Duodenal mucosa (tissue), 2 donors: ENCODE measurements at regions not wholly inside any gene's neighbourhood (a gene's known extent, or its start where the extent isn't known, plus 50 kb on each side); places are given as distances from the start of the nearest gene placed in this dataset.

Source experiments
- H3K27ac ChIP-seq: one replicate; pipeline ENCODE4 v1.7.0; 2013; ENCODE audit warnings: low read depth, low read length
- H3K27me3 ChIP-seq, 2 donors: one replicate each; pipeline ENCODE4 v1.7.0; 2013; ENCODE audit warnings: low read length in 2 of 2, control low read depth in 1 of 2; ENCODE audit not compliant: insufficient read depth in 2 of 2, control insufficient read depth in 1 of 2
- H3K36me3 ChIP-seq, 2 donors: one replicate each; pipeline ENCODE4 v1.7.0; 2013; ENCODE audit warnings: low read length in 2 of 2, control low read depth in 1 of 2; ENCODE audit not compliant: insufficient read depth in 2 of 2, control insufficient read depth in 1 of 2
- H3K4me1 ChIP-seq, 2 donors: one replicate each; pipeline ENCODE4 v1.7.0; 2013; ENCODE audit warnings: low read length in 2 of 2, control low read depth in 1 of 2; ENCODE audit not compliant: insufficient read depth in 2 of 2, control insufficient read depth in 1 of 2
- H3K4me3 ChIP-seq, 2 donors: one replicate each; pipeline ENCODE4 v1.7.0; 2013; ENCODE audit warnings: low read length in 2 of 2, low read depth in 1 of 2
- H3K9ac ChIP-seq, 2 donors: one replicate each; pipeline ENCODE4 v1.7.0; 2013; ENCODE audit warnings: low read length in 2 of 2, low read depth in 1 of 2
- H3K9me3 ChIP-seq, 2 donors: one replicate each; pipeline ENCODE4 v1.7.0; 2013; ENCODE audit warnings: low read length in 2 of 2, control low read depth in 1 of 2; ENCODE audit not compliant: control insufficient read depth in 1 of 2

GRCh38 chr21:22225299-22225698, 1227.1 kb downstream of the NCAM2 start:
- no peaks in the 10 kb centered on the region for H3K4me1 ChIP-seq
- H3K4me3 ChIP-seq: no peak overlapping the region
- H3K9me3 ChIP-seq: no peaks in the 10 kb centered on the region

GRCh38 chr21:22231013-22231412, 1232.8 kb downstream of the NCAM2 start:
- Histone ChIP-seq H3K27me3 (no peaks in the 10 kb centered on the region), H3K9me3 (peaks cover 0 to 2% of the 10 kb centered on the region in 2 donors), H3K9ac (no peak overlapping the region), H3K4me3 (no peak overlapping the region), H3K36me3 (no peaks in the 10 kb centered on the region), H3K27ac (no peak overlapping the region), H3K4me1 (no peaks in the 10 kb centered on the region)

More at GRCh38 chr21:22225299-22225698, 1227.1 kb downstream of the NCAM2 start:
- Histone ChIP-seq H3K9ac (no peak overlapping the region), H3K27ac (no peak overlapping the region), H3K27me3 (no peaks in the 10 kb centered on the region), H3K36me3 (no peaks in the 10 kb centered on the region)

GRCh38 chr21:22235866-22236590, 1237.8 kb downstream of the NCAM2 start:
- Histone ChIP-seq H3K4me3 (no peak overlapping the region), H3K36me3 (no peaks in the 10 kb centered on the region), H3K9ac (no peak overlapping the region), H3K27me3 (no peaks in the 10 kb centered on the region), H3K4me1 (no peaks in the 10 kb centered on the region), H3K9me3 (peaks cover 0 to 4% of the 10 kb centered on the region in 2 donors), H3K27ac (no peak overlapping the region)

GRCh38 chr21:22244516-22244915, 1246.3 kb downstream of the NCAM2 start:
- H3K27me3 ChIP-seq: no peaks in the 10 kb centered on the region
- H3K9me3 ChIP-seq: no peaks in the 10 kb centered on the region
- no peaks in the 10 kb centered on the region for H3K4me1 ChIP-seq
- no peaks in the 10 kb centered on the region for H3K36me3 ChIP-seq
- no peak overlapping the region for H3K9ac ChIP-seq
- no peak overlapping the region for H3K27ac ChIP-seq
- no peak overlapping the region for H3K4me3 ChIP-seq

GRCh38 chr21:22250355-22250754, 1252.1 kb downstream of the NCAM2 start:
- no peaks in the 10 kb centered on the region for H3K27me3 ChIP-seq
- no peaks in the 10 kb centered on the region for H3K9me3 ChIP-seq
- no peak overlapping the region for H3K9ac ChIP-seq

GRCh38 chr21:22253761-22254160, 1255.6 kb downstream of the NCAM2 start:
- Histone ChIP-seq H3K4me3 (no peak overlapping the region), H3K27ac (no peak overlapping the region), H3K4me1 (no peaks in the 10 kb centered on the region), H3K9me3 (no peaks in the 10 kb centered on the region), H3K9ac (no peak overlapping the region), H3K36me3 (no peaks in the 10 kb centered on the region), H3K27me3 (no peaks in the 10 kb centered on the region)

More at GRCh38 chr21:22250355-22250754, 1252.1 kb downstream of the NCAM2 start:
- Histone ChIP-seq H3K4me1 (no peaks in the 10 kb centered on the region), H3K36me3 (no peaks in the 10 kb centered on the region), H3K4me3 (no peak overlapping the region), H3K27ac (no peak overlapping the region)

GRCh38 chr21:22258821-22259220, 1260.6 kb downstream of the NCAM2 start:
- H3K36me3 ChIP-seq: no peaks in the 10 kb centered on the region
- no peaks in the 10 kb centered on the region for H3K4me1 ChIP-seq
- no peak overlapping the region for H3K4me3 ChIP-seq
- no peaks in the 10 kb centered on the region for H3K27me3 ChIP-seq
- no peak overlapping the region for H3K27ac ChIP-seq
- H3K9me3 ChIP-seq: peaks cover 0 to 4% of the 10 kb centered on the region in 2 donors
- no peak overlapping the region for H3K9ac ChIP-seq

- Histone ChIP-seq H3K36me3 (no peaks in the 10 kb centered on the region), H3K4me3 (no peak overlapping the region), H3K9ac (no peak overlapping the region), H3K9me3 (peaks cover 0 to 4% of the 10 kb centered on the region in 2 donors), H3K4me1 (no peaks in the 10 kb centered on the region), H3K27me3 (no peaks in the 10 kb centered on the region), H3K27ac (no peak overlapping the region)
These were observed 1262.1 kb downstream of the NCAM2 start for GRCh38 chr21:22260274-22260673.

GRCh38 chr21:22263890-22264289, 1265.7 kb downstream of the NCAM2 start:
- no peaks in the 10 kb centered on the region for H3K27me3 ChIP-seq
- no peak overlapping the region for H3K4me3 ChIP-seq
- no peak overlapping the region for H3K27ac ChIP-seq
- H3K4me1 ChIP-seq: no peaks in the 10 kb centered on the region
- no peaks in the 10 kb centered on the region for H3K36me3 ChIP-seq
- peaks cover 0 to 4% of the 10 kb centered on the region in 2 donors for H3K9me3 ChIP-seq
- no peak overlapping the region for H3K9ac ChIP-seq

- peaks cover 0 to 2% of the 10 kb centered on the region in 2 donors for H3K9me3 ChIP-seq
- no peaks in the 10 kb centered on the region for H3K4me1 ChIP-seq
- H3K4me3 ChIP-seq: no peak overlapping the region
- no peak overlapping the region for H3K27ac ChIP-seq
- H3K27me3 ChIP-seq: no peaks in the 10 kb centered on the region
- H3K36me3 ChIP-seq: no peaks in the 10 kb centered on the region
- no peak overlapping the region for H3K9ac ChIP-seq
These were observed 1279.1 kb downstream of the NCAM2 start for GRCh38 chr21:22277341-22277740.
